Epithelial cell of esophagus (primary cell): ENCODE measurements at regions not wholly inside any gene's neighbourhood (a gene's known extent, or its start where the extent isn't known, plus 50 kb on each side); places are given as distances from the start of the nearest gene placed in this dataset.

Source experiments
- DNase-seq: peaks from one replicate; pipeline ENCODE4 v3.0.0; 2010; ENCODE audit warnings: low read depth
- H3K4me3 ChIP-seq: 2 replicates; pipeline ENCODE4 v1.5.1; 2011; ENCODE audit warnings: mild to moderate bottlenecking, low read length, control low read depth
- TF ChIP-seq, protein P1 (sequence below): IDR thresholded peaks from 2 replicates; pipeline ENCODE4 v1.5.1; 2011; ENCODE audit warnings: low read depth, mild to moderate bottlenecking, low read length, control low read depth, inconsistent platforms; ENCODE audit not compliant: insufficient read depth; ENCODE audit errors: missing control alignments

DNA sequence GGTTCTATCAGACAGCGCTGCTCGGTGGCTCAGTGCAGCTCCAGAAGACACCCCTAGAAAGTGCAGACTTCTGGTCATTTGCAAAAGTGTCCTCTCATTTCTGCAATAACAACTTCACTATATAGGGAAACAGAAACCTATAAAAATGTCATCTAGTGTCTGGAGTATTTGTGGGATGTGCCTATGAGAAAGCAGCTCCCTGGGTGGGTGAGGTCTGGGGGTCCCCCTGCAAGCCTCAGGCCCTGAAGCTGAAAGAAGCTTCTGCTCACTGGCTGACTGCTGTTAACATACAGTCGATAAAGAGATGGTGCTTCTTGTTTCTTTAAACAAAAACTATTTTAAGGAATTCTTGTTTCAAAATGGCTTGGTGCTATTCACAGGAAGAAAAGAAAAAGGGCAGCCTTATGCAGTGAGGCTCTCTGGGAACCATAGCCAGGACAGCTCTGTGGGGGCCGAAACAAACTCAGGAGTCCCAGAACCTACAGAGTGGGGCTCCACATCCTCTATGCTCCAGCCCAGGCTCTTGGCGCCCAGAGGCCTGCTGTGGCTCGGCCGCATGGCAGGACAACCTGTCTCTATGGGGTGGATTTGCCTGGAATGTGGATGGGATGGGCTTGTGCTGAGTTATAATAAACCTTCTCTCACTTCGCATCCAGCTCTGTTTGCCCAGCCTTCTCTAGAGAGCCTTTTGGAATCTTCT lies 109.7 kb downstream of the BANF2 start:
- no peak overlapping the region for H3K4me3 ChIP-seq
- DNase-seq = no peak
- TF ChIP-seq, protein P1, sequence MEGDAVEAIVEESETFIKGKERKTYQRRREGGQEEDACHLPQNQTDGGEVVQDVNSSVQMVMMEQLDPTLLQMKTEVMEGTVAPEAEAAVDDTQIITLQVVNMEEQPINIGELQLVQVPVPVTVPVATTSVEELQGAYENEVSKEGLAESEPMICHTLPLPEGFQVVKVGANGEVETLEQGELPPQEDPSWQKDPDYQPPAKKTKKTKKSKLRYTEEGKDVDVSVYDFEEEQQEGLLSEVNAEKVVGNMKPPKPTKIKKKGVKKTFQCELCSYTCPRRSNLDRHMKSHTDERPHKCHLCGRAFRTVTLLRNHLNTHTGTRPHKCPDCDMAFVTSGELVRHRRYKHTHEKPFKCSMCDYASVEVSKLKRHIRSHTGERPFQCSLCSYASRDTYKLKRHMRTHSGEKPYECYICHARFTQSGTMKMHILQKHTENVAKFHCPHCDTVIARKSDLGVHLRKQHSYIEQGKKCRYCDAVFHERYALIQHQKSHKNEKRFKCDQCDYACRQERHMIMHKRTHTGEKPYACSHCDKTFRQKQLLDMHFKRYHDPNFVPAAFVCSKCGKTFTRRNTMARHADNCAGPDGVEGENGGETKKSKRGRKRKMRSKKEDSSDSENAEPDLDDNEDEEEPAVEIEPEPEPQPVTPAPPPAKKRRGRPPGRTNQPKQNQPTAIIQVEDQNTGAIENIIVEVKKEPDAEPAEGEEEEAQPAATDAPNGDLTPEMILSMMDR = no peak

GRCh38 chr20:17808782-17809181 lies 109.0 kb downstream of the BANF2 start:
- H3K4me3 ChIP-seq = no peak overlapping the region
- no peak for DNase-seq
- TF ChIP-seq, protein P1 = no peak

DNA sequence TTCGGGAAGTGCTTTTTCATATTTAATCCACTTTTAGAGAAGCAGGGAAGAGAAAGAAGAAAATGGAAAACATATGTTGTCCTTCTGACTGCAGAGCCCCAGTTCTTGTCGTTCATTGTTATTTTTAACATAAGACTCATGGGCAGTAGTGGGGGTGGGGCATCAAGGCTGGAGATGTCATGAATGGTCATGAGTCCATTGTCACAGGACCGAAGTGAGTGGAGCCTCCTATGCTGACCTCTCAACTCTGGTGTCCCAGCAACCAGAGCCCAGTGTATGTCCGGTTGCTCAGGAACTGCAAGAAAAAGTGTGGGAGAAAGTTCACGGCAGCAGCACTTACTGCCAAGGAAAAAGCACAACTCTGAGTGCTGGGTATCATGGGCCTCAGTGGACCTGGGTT lies 108.6 kb downstream of the BANF2 start:
- H3K4me3 ChIP-seq = no peak overlapping the region
- TF ChIP-seq, protein P1 = no peak
- no peak for DNase-seq

DNA sequence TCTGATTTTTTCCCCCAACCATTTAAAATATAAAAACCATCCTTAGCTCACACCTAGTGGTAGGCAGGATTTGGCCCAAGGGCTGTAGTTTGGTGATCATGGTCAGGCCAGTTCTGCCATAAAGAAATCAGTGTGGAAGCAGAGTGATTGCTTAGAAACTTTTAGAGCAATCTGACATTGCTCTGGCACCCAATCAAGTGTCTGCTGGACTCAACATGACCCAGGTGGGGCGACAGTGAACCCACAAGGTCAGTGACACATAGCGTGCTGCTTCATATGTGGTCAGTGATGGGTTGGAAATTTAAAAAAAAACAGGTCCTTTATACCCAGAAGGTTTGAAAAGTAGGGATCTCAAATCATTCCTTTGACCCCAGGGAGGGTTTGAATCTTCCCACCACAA lies 107.9 kb downstream of the BANF2 start:
- no peak for DNase-seq
- no peak overlapping the region for H3K4me3 ChIP-seq
- TF ChIP-seq, protein P1 = no peak

DNA sequence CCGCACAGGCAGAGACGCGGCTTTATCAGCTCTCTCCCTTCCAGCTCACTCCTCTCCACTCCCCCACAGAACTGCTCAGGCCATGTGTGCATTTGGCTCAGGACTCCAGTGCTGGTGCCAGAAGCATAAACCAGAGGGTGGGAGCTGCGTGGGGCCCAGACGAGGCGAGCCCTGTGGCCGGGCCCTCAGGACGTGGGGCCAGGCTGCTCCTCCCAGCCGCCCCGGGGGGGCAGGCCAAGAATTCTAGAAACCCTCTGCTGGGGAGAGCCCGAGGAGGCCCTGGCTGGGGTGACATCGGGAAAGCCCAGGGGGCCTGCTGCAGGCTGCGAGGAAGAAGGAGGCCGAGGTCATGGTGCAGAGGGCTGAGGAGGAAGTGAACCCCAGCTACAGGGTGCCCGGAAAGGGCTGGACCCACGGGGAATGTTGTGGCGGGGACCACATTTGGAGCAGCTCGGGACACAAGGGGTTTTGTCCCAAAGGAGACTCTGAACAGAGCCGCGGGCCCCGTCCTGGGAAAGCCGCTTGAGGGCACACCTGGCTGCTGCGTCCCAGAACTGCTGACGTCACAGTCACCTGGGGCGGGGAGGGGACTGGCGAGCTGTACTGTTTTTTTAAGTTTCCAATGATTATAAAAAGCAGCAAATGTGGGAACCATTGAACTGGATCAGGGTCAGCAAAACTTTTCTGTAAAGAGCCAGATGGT lies 107.1 kb downstream of the BANF2 start:
- no peak overlapping the region for H3K4me3 ChIP-seq
- DNase-seq = no peak
- TF ChIP-seq, protein P1 = no peak

GRCh38 chr20:17806107-17806506 lies 106.3 kb downstream of the BANF2 start:
- TF ChIP-seq, protein P1 = no peak
- H3K4me3 ChIP-seq = no peak overlapping the region
- DNase-seq = no peak
